ENCODE measurements at regions not wholly inside any gene's neighbourhood (a gene's known extent, or its start where the extent isn't known, plus 50 kb on each side); places are given as distances from the start of the nearest gene placed in this dataset.
"Not testable (repeated sequence)": the region's sequence is repeated elsewhere in the genome, so short reads cannot be mapped to it uniquely, and the experiment has no call there.

GRCh38 chr10:37473906-37474305, 348.5 kb downstream of the ANKRD30A start:
- DNase-seq (ENCODE audit: low spot score), result no peak

- DNase-seq (ENCODE audit: low spot score), result no peak
Observed at GRCh38 chr10:37467246-37467645, 341.8 kb downstream of the ANKRD30A start.

- DNase-seq (ENCODE audit: low spot score), result no peak
Observed at GRCh38 chr10:37456456-37456855, 331.1 kb downstream of the ANKRD30A start.

- no peak for DNase-seq (ENCODE audit: low spot score)
Observed at GRCh38 chr10:37448161-37448560, 322.8 kb downstream of the ANKRD30A start.

GRCh38 chr10:37442882-37443281, 317.5 kb downstream of the ANKRD30A start:
- no peak for DNase-seq (ENCODE audit: low spot score)

GRCh38 chr10:37441224-37441623, 315.8 kb downstream of the ANKRD30A start:
- not testable (repeated sequence) for DNase-seq (ENCODE audit: low spot score)

- DNase-seq (ENCODE audit: low spot score), result no peak
Observed at GRCh38 chr10:37439826-37440225, 314.4 kb downstream of the ANKRD30A start.

GRCh38 chr10:37436357-37436756, 311.0 kb downstream of the ANKRD30A start:
- no peak for DNase-seq (ENCODE audit: low spot score)

GRCh38 chr10:37434091-37434490, 308.7 kb downstream of the ANKRD30A start:
- DNase-seq (ENCODE audit: low spot score), result no peak
